Endothelial cell of umbilical vein (primary cell): ENCODE measurements at regions not wholly inside any gene's neighbourhood (a gene's known extent, or its start where the extent isn't known, plus 50 kb on each side); places are given as distances from the start of the nearest gene placed in this dataset.

ENCODE experiments used
- BruUV-seq: library from RNA; stranded (reverse); fragments of 400-500 nt; replicated peaks from 2 replicates; lab custom pipeline; 2021; lab: Mats Ljungman, UMichigan
- CTCF ChIA-PET: fragments of 300-600, 350-600 bp; sonication (Branson Sonifier 250); formaldehyde crosslinking; loops from one replicate; lab custom pipeline; 2021; ENCODE audit warnings: antibody characterized with exemption, inconsistent platforms; lab: Charles Lee
- POLR2A ChIA-PET: fragments of 300-600, 350-600 bp; sonication (Branson Sonifier 250); formaldehyde crosslinking; loops from one replicate; lab custom pipeline; 2021; ENCODE audit warnings: antibody characterized with exemption, inconsistent platforms; lab: Charles Lee
- DNase-seq: peaks from one replicate; pipeline ENCODE4 v3.0.0-alpha.2; 2011; ENCODE audit warnings: low read depth, low spot score
- FAIRE-seq: peaks from 2 replicates; lab custom pipeline; 2011; peaks lifted over from hg19 to GRCh38; lab: Jason Lieb, UNC
- H2AFZ ChIP-seq: 2 replicates; pipeline ENCODE4 v1.6.0; 2012; ENCODE audit warnings: low read depth, low read length, control low read depth, inconsistent platforms
- H3K27ac ChIP-seq: 2 replicates; pipeline ENCODE4 v1.5.1; 2011; ENCODE audit warnings: low read depth, mild to moderate bottlenecking, control low read depth, low read length, moderate library complexity; ENCODE audit not compliant: insufficient read depth
- H3K27me3 ChIP-seq, 2 experiments: 2 replicates each; pipeline versions ENCODE4 v1.6.0 to v1.6.1; 2011; ENCODE audit warnings: low read length in 2 of 2, mixed read lengths in 1 of 2; ENCODE audit not compliant: control insufficient read depth in 2 of 2, insufficient read depth in 2 of 2
- H3K36me3 ChIP-seq, 2 experiments: 2 replicates in 1 of 2; 3 replicates in 1 of 2; pipeline ENCODE4 v1.5.1; 2011; ENCODE audit warnings: low read length in 2 of 2, mild to moderate bottlenecking in 1 of 2, moderate library complexity in 1 of 2; ENCODE audit not compliant: control insufficient read depth in 2 of 2, insufficient read depth in 2 of 2; ENCODE audit errors: extremely low read depth in 1 of 2
- H3K4me1 ChIP-seq: 3 replicates; pipeline ENCODE4 v1.5.1; 2011; ENCODE audit warnings: mild to moderate bottlenecking, low read length; ENCODE audit not compliant: control insufficient read depth, insufficient read depth; ENCODE audit errors: extremely low read depth
- H3K4me2 ChIP-seq: 2 replicates; pipeline ENCODE4 v1.6.1; 2011; ENCODE audit warnings: low read length, control low read depth, mixed read lengths; ENCODE audit not compliant: insufficient read depth
- H3K4me3 ChIP-seq, 3 experiments: fragments of 200-600 bp in 1 of 3; sonication (generic), shearing (Covaris generic) in 1 of 3; replicated peaks in 1 of 3; 2 replicates each; pipeline ENCODE4 v1.5.1; 2011 to 2016; ENCODE audit warnings: control low read depth in 3 of 3, low read length in 3 of 3, mild to moderate bottlenecking in 2 of 3, inconsistent platforms in 1 of 3, low read depth in 1 of 3, moderate library complexity in 1 of 3; ENCODE audit not compliant: insufficient read depth in 1 of 3
- H3K79me2 ChIP-seq: 2 replicates; pipeline ENCODE4 v1.6.0; 2012; ENCODE audit warnings: low read length, inconsistent platforms; ENCODE audit not compliant: control insufficient read depth, insufficient read depth
- H3K9ac ChIP-seq: replicated peaks from 2 replicates; pipeline ENCODE3; 2011; ENCODE audit warnings: low read length, control low read depth; ENCODE audit not compliant: insufficient read depth; ENCODE audit errors: extremely low read depth
- H3K9me1 ChIP-seq: replicated peaks from 3 replicates; pipeline ENCODE4 v1.6.0; 2011; ENCODE audit warnings: mild to moderate bottlenecking, low read length; ENCODE audit not compliant: control insufficient read depth, insufficient read depth; ENCODE audit errors: extremely low read depth
- H3K9me3 ChIP-seq: replicated peaks from 2 replicates; pipeline ENCODE4 v1.5.1; 2012; ENCODE audit warnings: low read length, inconsistent platforms; ENCODE audit not compliant: control insufficient read depth, insufficient read depth
- H4K20me1 ChIP-seq: replicated peaks from 2 replicates; pipeline ENCODE3; 2011; ENCODE audit warnings: mild to moderate bottlenecking, low read length; ENCODE audit not compliant: control insufficient read depth, insufficient read depth; ENCODE audit errors: extremely low read depth
- CTCF ChIP-seq, 2 donors: IDR thresholded peaks; 1 replicate in 1 of 2; 2 replicates in 1 of 2; pipeline ENCODE4 v1.5.1; 2011; ENCODE audit warnings: low read length in 2 of 2, mild to moderate bottlenecking in 2 of 2, moderate library complexity in 2 of 2, control low read depth in 1 of 2, inconsistent platforms in 1 of 2, low read depth in 1 of 2; ENCODE audit not compliant: insufficient read depth in 1 of 2; ENCODE audit errors: extremely low read depth in 1 of 2
- EZH2 ChIP-seq: IDR thresholded peaks from 2 replicates; pipeline ENCODE4 v1.6.1; 2012; ENCODE audit warnings: borderline replicate concordance, low read depth, mild to moderate bottlenecking, moderate library complexity, low read length, inconsistent platforms; ENCODE audit not compliant: severe bottlenecking
- FOS ChIP-seq: IDR thresholded peaks from 2 replicates; pipeline ENCODE4 v1.6.1; 2011; ENCODE audit warnings: mild to moderate bottlenecking, low read length, moderate library complexity, borderline replicate concordance; ENCODE audit not compliant: insufficient read depth
- GATA2 ChIP-seq: IDR thresholded peaks from 2 replicates; pipeline ENCODE4 v1.7.0; 2011; ENCODE audit warnings: low read depth, mild to moderate bottlenecking, moderate library complexity, mixed read lengths, low read length; ENCODE audit not compliant: insufficient read length, insufficient read depth
- JUN ChIP-seq: IDR thresholded peaks from 2 replicates; pipeline ENCODE4 v1.6.1; 2011; ENCODE audit warnings: borderline replicate concordance, low read depth; ENCODE audit not compliant: insufficient read length, insufficient read depth
- MAX ChIP-seq: IDR thresholded peaks from 2 replicates; pipeline ENCODE4 v1.6.1; 2011; ENCODE audit not compliant: insufficient read depth, insufficient read length
- MYC ChIP-seq: IDR thresholded peaks from one replicate; pipeline ENCODE4 v1.6.1; 2011; ENCODE audit warnings: mild to moderate bottlenecking, low read depth, low read length
- POLR2A ChIP-seq: IDR thresholded peaks from 2 replicates; pipeline ENCODE4 v1.6.1; 2012; ENCODE audit warnings: low read depth, mild to moderate bottlenecking, control low read depth, low read length
- POLR2AphosphoS5 ChIP-seq: IDR thresholded peaks from 2 replicates; pipeline ENCODE4 v1.6.1; 2012; ENCODE audit warnings: low read depth, mild to moderate bottlenecking, control low read depth, low read length, moderate library complexity; ENCODE audit not compliant: insufficient read depth
- dilution Hi-C: fragments of 300-500 bp; cut with MboI; formaldehyde crosslinking; loops from one replicate; pipeline ENCODE4 v1.15.0; 2019; ENCODE audit warnings: low sequenced_read_pairs; ENCODE audit not compliant: extremely low pct_ligation_motif_present
- intact Hi-C: fragments of 100-400 bp; cut with micrococcal nuclease; formaldehyde crosslinking; loops from one replicate; pipeline ENCODE4 v1.10.0; 2022

GRCh38 chr2:143906850-143907249 is 613.1 kb downstream of the ZEB2 start:
- no TSS peak for BruUV-seq
- DNase-seq (no peak), FAIRE-seq (no peak)
- dilution Hi-C loops (no loop called here), intact Hi-C loops (no loop called here)
- Histone ChIP-seq H2AFZ (no peak overlapping the region), H4K20me1 (no peaks in the 10 kb centered on the region), H3K4me1 (peaks cover 3% of the 10 kb centered on the region), H3K36me3 (no peaks in the 10 kb centered on the region), H3K79me2 (no peaks in the 10 kb centered on the region), H3K27ac (no peak overlapping the region), H3K27me3 (no peaks in the 10 kb centered on the region), H3K9me1 (no peaks in the 10 kb centered on the region), H3K9me3 (no peaks in the 10 kb centered on the region), H3K9ac (no peak overlapping the region), H3K4me2 (no peak overlapping the region), H3K4me3 (no peak overlapping the region)
- ChIA-PET POLR2A (no interaction called here), CTCF (no interaction called here)
- no peak for TF ChIP-seq EZH2

GRCh38 chr2:143905587-143905986 is 614.3 kb downstream of the ZEB2 start:
- BruUV-seq, result no TSS peak
- DNase-seq (no peak), FAIRE-seq (no peak)
- TF ChIP-seq EZH2 (no peak), POLR2A (no peak), CTCF (IDR thresholded peaks at IDR 0.05; ENCODE audit: extremely low read depth in 1 of 2, insufficient read depth in 1 of 2, low read depth in 1 of 2, low read length in 2 of 2) (no peak), MYC (no peak), POLR2AphosphoS5 (no peak), JUN (no peak), FOS (no peak), GATA2 (no peak), MAX (no peak)
- no peaks in the 10 kb centered on the region for H3K27me3 ChIP-seq
- peaks cover 15% of the 10 kb centered on the region for H3K4me1 ChIP-seq
- no peaks in the 10 kb centered on the region for H3K9me1 ChIP-seq
- H3K27ac ChIP-seq, result no peak overlapping the region
- no peaks in the 10 kb centered on the region for H3K36me3 ChIP-seq
- intact Hi-C loops (no loop called here), dilution Hi-C loops (no loop called here)
- ChIA-PET POLR2A (no interaction called here), CTCF (no interaction called here)
- no peak overlapping the region for H2AFZ ChIP-seq
- H3K79me2 ChIP-seq, result no peaks in the 10 kb centered on the region
- no peaks in the 10 kb centered on the region for H4K20me1 ChIP-seq
- H3K4me3 ChIP-seq, result no peak overlapping the region
- H3K4me2 ChIP-seq, result no peak overlapping the region
- no peak overlapping the region for H3K9ac ChIP-seq
- H3K9me3 ChIP-seq, result no peaks in the 10 kb centered on the region
